SK-N-SH (cell line): ENCODE measurements at regions not wholly inside any gene's neighbourhood (a gene's known extent, or its start where the extent isn't known, plus 50 kb on each side); places are given as distances from the start of the nearest gene placed in this dataset.

Experiments used
- JUND ChIP-seq: IDR thresholded peaks from 2 replicates; pipeline ENCODE4 v1.4.0; 2012
- TAF1 ChIP-seq: IDR thresholded peaks from 2 replicates; pipeline ENCODE4 v1.6.1; 2012; ENCODE audit warnings: low read depth, mild to moderate bottlenecking, low read length, moderate library complexity, borderline replicate concordance
- TF ChIP-seq, protein P1 (sequence below): fragments of 200-600 bp; sonication (generic); IDR thresholded peaks from 2 replicates; pipeline ENCODE4 v1.6.1; 2017; ENCODE audit warnings: antibody characterized with exemption, mild to moderate bottlenecking, moderate library complexity

DNA sequence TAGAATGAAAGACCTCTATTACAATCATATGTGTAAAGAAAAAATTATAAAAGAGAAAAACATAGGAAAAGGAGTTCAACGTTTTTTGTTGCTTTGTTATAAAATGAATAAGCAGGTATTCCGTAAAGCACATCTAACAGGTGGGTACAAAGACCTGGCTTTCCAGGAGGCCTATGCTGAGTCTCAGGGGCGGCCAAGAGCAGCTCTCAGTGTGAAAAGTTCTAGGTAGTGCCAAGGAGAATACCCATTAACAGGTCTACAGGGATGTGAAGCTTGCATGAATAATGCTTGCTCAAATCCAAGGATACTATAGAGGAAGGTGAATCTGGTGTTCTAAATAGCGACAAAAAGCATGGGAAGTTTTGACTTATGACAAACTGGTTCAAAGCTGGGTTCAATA, 944.4 kb downstream of the PDHA2 start:
- TF ChIP-seq, protein P1, sequence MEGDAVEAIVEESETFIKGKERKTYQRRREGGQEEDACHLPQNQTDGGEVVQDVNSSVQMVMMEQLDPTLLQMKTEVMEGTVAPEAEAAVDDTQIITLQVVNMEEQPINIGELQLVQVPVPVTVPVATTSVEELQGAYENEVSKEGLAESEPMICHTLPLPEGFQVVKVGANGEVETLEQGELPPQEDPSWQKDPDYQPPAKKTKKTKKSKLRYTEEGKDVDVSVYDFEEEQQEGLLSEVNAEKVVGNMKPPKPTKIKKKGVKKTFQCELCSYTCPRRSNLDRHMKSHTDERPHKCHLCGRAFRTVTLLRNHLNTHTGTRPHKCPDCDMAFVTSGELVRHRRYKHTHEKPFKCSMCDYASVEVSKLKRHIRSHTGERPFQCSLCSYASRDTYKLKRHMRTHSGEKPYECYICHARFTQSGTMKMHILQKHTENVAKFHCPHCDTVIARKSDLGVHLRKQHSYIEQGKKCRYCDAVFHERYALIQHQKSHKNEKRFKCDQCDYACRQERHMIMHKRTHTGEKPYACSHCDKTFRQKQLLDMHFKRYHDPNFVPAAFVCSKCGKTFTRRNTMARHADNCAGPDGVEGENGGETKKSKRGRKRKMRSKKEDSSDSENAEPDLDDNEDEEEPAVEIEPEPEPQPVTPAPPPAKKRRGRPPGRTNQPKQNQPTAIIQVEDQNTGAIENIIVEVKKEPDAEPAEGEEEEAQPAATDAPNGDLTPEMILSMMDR: no peak
- TF ChIP-seq TAF1: no peak
- TF ChIP-seq JUND: no peak
